B cell (primary cell): ENCODE measurements at regions not wholly inside any gene's neighbourhood (a gene's known extent, or its start where the extent isn't known, plus 50 kb on each side); places are given as distances from the start of the nearest gene placed in this dataset.

ENCODE experiments used
- ATAC-seq: fragments of 200-7000 bp; cut with Tn5 transposase; one replicate; pipeline ENCODE4 v1.10.0; 2021; ENCODE audit warnings: low read depth, mild to moderate bottlenecking, moderate number of reproducible peaks, moderate library complexity
- CTCF ChIA-PET: fragments of 350-600 bp; sonication (Branson Sonifier 250); formaldehyde crosslinking; loops from one replicate; lab custom pipeline; 2021; ENCODE audit warnings: antibody characterized with exemption, inconsistent platforms; lab: Charles Lee
- POLR2A ChIA-PET: fragments of 350-600 bp; sonication (Branson Sonifier 250); formaldehyde crosslinking; loops from one replicate; lab custom pipeline; 2021; ENCODE audit warnings: antibody characterized with exemption; lab: Charles Lee
- DNase-seq: peaks from one replicate; pipeline ENCODE4 v3.0.0; 2013
- H2AFZ ChIP-seq: 2 replicates; pipeline ENCODE4 v1.6.1; 2012; ENCODE audit warnings: mild to moderate bottlenecking, low read depth, low read length; ENCODE audit not compliant: insufficient read depth, poor library complexity, severe bottlenecking
- H3K27ac ChIP-seq, 2 donors: 1 replicate in 1 of 2; 2 replicates in 1 of 2; pipeline ENCODE4 v1.5.1; 2012 to 2013; ENCODE audit warnings: low read length in 2 of 2, mild to moderate bottlenecking in 2 of 2, moderate library complexity in 1 of 2
- H3K27me3 ChIP-seq, 4 experiments: fragments of 200-600 bp in 1 of 4; sonication (generic) in 1 of 4; replicated peaks in 1 of 4; 1 replicate in 2 of 4; 2 replicates in 2 of 4; pipeline versions ENCODE4 v1.6.1 to v1.7.0; 2013 to 2016; ENCODE audit warnings: low read length in 3 of 4, mild to moderate bottlenecking in 2 of 4, mixed read lengths in 1 of 4, moderate library complexity in 1 of 4; ENCODE audit not compliant: insufficient read depth in 4 of 4, control insufficient read depth in 3 of 4; ENCODE audit errors: control extremely low read depth in 1 of 4
- H3K36me3 ChIP-seq, 2 experiments: replicated peaks in 1 of 2; 1 replicate in 1 of 2; 2 replicates in 1 of 2; pipeline versions ENCODE4 v1.6.1 to v1.7.1; 2013; ENCODE audit warnings: low read length in 1 of 2; ENCODE audit not compliant: insufficient read depth in 2 of 2, control insufficient read depth in 1 of 2; ENCODE audit errors: control extremely low read depth in 1 of 2, extremely low read depth in 1 of 2
- H3K4me1 ChIP-seq, 2 donors: fragments of 200-600 bp in 1 of 2; sonication (generic) in 1 of 2; 1 replicate in 1 of 2; 2 replicates in 1 of 2; pipeline versions ENCODE4 v1.5.1 to v1.6.1; 2013 to 2017; ENCODE audit warnings: low read length in 2 of 2; ENCODE audit not compliant: control insufficient read depth in 2 of 2, insufficient read depth in 2 of 2
- H3K4me2 ChIP-seq: replicated peaks from 2 replicates; pipeline ENCODE3; 2012; ENCODE audit warnings: mild to moderate bottlenecking, low read depth, low read length; ENCODE audit not compliant: poor library complexity, severe bottlenecking
- H3K4me3 ChIP-seq, 5 experiments: fragments of 200-600 bp in 1 of 5; sonication (generic) in 1 of 5; 1 replicate in 3 of 5; 2 replicates in 2 of 5; pipeline versions ENCODE4 v1.5.1 to v1.7.0; 2011 to 2016; ENCODE audit warnings: low read length in 4 of 5, mild to moderate bottlenecking in 4 of 5, low read depth in 2 of 5, control low read depth in 1 of 5, moderate library complexity in 1 of 5; ENCODE audit not compliant: insufficient read depth in 1 of 5; ENCODE audit errors: control extremely low read depth in 1 of 5, extremely low read depth in 1 of 5
- H3K79me2 ChIP-seq: fragments of 200-600 bp; sonication (generic); one replicate; pipeline ENCODE4 v1.6.0; 2016; ENCODE audit warnings: low read length; ENCODE audit not compliant: control insufficient read depth, insufficient read depth
- H3K9ac ChIP-seq: fragments of 200-600 bp; sonication (generic); 2 replicates; pipeline ENCODE4 v1.6.1; 2017; ENCODE audit warnings: mild to moderate bottlenecking, low read length, moderate library complexity
- H3K9me3 ChIP-seq, 3 donors: one replicate each; pipeline versions ENCODE4 v1.6.1 to v1.7.1; 2013; ENCODE audit warnings: low read length in 2 of 3; ENCODE audit not compliant: control insufficient read depth in 2 of 3, insufficient read depth in 1 of 3; ENCODE audit errors: control extremely low read depth in 1 of 3
- H4K20me1 ChIP-seq: 2 replicates; pipeline ENCODE4 v1.6.0; 2012; ENCODE audit warnings: mild to moderate bottlenecking, low read length; ENCODE audit not compliant: insufficient read depth, control insufficient read depth, poor library complexity, severe bottlenecking
- H3K27ac Mint-ChIP-seq: one replicate; pipeline ENCODE4 v1.8.0; 2021; ENCODE audit warnings: mixed read lengths
- H3K27me3 Mint-ChIP-seq: one replicate; pipeline ENCODE4 v1.8.0; 2021; ENCODE audit warnings: mixed read lengths
- H3K4me1 Mint-ChIP-seq: one replicate; pipeline ENCODE4 v1.8.0; 2021; ENCODE audit warnings: mixed read lengths
- H3K4me3 Mint-ChIP-seq: one replicate; pipeline ENCODE4 v1.8.0; 2021; ENCODE audit warnings: mixed read lengths
- H3K9me3 Mint-ChIP-seq: one replicate; pipeline ENCODE4 v1.8.0; 2022; ENCODE audit warnings: mixed read lengths; ENCODE audit not compliant: insufficient read depth
- EZH2 ChIP-seq: IDR thresholded peaks from 2 replicates; pipeline ENCODE4 v1.6.1; 2012; ENCODE audit warnings: borderline replicate concordance, low read depth, mild to moderate bottlenecking, moderate library complexity, low read length; ENCODE audit not compliant: insufficient read depth, poor library complexity, severe bottlenecking
- WGBS: methylation state at CpG from one replicate; pipeline ENCODE4 v1.1.5; 2013; ENCODE audit warnings: missing lambda C conversion rate; ENCODE audit not compliant: insufficient coverage; 5-methylcytosine and 5-hydroxymethylcytosine counted together
- intact Hi-C: fragments of 100-400 bp; cut with micrococcal nuclease; formaldehyde crosslinking; loops from one replicate; pipeline ENCODE4 v1.10.0; 2022
- TF ChIP-seq, protein P1 (sequence below): fragments of 200-600 bp; IDR thresholded peaks from one replicate; pipeline ENCODE4 v1.8.0; 2022; ENCODE audit warnings: antibody characterized with exemption, mild to moderate bottlenecking

DNA sequence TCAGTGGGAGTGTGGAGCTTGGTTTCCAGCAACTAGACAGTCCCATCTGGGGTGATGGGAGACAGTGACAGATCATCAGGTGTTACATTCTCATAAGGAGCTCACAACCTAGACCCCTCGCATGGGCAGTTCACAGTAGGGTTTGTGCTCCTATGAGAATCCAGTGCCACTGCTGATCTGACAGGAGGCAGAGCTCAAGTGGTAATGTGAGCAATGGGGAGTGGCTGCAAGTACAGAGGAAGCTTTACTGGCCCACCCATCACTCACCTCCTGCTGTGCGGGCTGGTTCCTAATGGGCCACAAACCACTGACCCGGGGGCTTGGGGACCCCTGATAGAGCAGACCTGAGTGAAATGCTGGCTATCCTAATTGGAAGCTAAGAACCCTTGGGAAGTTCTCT is 242.8 kb downstream of the BAMBI start:
- intact Hi-C loops, result no loop called here
- ChIA-PET POLR2A (no interaction called here), CTCF (interaction anchor here (0.6 kb wide), 1 partner anchor 510 kb away, joined by 3 read pairs; no protein-coding TSS in a partner anchor)
- no peaks in the 10 kb centered on the region for H3K27me3 ChIP-seq
- DNase-seq, result no peak
- no peaks in the 10 kb centered on the region for H4K20me1 ChIP-seq
- H3K27ac ChIP-seq, result no peak overlapping the region
- H3K9me3 ChIP-seq, result peaks cover 0 to 7% (median 0%) of the 10 kb centered on the region in 3 donors
- no peaks in the 10 kb centered on the region for H3K79me2 ChIP-seq
- Mint-ChIP-seq H3K9me3 (no peaks in the 10 kb centered on the region), H3K27ac (no peak overlapping the region), H3K4me1 (no peaks in the 10 kb centered on the region), H3K4me3 (no peak overlapping the region), H3K27me3 (no peaks in the 10 kb centered on the region)
- no peaks in the 10 kb centered on the region for H3K36me3 ChIP-seq
- H2AFZ ChIP-seq, result no peak overlapping the region
- no CpG with 5 or more reads among the region's 3 CpGs for WGBS
- no peak overlapping the region for H3K4me2 ChIP-seq
- no peaks in the 10 kb centered on the region for H3K4me1 ChIP-seq
- TF ChIP-seq, protein P1, sequence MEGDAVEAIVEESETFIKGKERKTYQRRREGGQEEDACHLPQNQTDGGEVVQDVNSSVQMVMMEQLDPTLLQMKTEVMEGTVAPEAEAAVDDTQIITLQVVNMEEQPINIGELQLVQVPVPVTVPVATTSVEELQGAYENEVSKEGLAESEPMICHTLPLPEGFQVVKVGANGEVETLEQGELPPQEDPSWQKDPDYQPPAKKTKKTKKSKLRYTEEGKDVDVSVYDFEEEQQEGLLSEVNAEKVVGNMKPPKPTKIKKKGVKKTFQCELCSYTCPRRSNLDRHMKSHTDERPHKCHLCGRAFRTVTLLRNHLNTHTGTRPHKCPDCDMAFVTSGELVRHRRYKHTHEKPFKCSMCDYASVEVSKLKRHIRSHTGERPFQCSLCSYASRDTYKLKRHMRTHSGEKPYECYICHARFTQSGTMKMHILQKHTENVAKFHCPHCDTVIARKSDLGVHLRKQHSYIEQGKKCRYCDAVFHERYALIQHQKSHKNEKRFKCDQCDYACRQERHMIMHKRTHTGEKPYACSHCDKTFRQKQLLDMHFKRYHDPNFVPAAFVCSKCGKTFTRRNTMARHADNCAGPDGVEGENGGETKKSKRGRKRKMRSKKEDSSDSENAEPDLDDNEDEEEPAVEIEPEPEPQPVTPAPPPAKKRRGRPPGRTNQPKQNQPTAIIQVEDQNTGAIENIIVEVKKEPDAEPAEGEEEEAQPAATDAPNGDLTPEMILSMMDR, result no peak
- no peak for TF ChIP-seq EZH2
- no peak overlapping the region for H3K9ac ChIP-seq
- no peak for ATAC-seq
- no peak overlapping the region for H3K4me3 ChIP-seq

DNA sequence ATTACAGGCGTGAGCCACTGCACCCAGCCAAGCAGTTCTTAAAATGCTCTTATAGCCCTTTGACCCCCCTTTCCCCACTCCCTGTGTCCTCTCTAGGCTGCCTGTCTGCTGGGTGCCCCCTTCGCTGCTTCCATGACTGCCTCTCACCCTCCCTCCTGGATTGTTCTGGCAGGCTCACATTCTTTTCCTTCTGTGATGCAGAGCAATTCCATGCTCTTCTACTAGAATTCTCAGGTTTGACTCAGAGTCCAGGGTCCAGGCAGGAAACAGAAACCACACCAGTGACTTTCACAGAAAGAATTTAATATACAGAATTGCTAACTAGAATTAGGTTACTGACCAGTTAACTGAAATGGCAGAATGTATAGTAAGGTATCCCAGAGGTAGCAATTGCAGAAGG is 244.8 kb downstream of the BAMBI start:
- Histone ChIP-seq H3K27me3 (no peaks in the 10 kb centered on the region), H3K4me3 (no peak overlapping the region), H3K9ac (no peak overlapping the region), H3K36me3 (no peaks in the 10 kb centered on the region), H3K4me2 (no peak overlapping the region), H3K9me3 (peaks cover 0 to 9% (median 0%) of the 10 kb centered on the region in 3 donors), H3K79me2 (no peaks in the 10 kb centered on the region), H3K27ac (no peak overlapping the region), H2AFZ (no peak overlapping the region), H4K20me1 (no peaks in the 10 kb centered on the region), H3K4me1 (no peaks in the 10 kb centered on the region)
- H3K9me3 Mint-ChIP-seq, result no peaks in the 10 kb centered on the region
- H3K27ac Mint-ChIP-seq, result no peak overlapping the region
- DNase-seq (no peak), ATAC-seq (no peak)
- TF ChIP-seq EZH2, result no peak
- TF ChIP-seq, protein P1, result no peak
- H3K27me3 Mint-ChIP-seq, result no peaks in the 10 kb centered on the region
- ChIA-PET POLR2A (no interaction called here), CTCF (no interaction called here)
- WGBS, result 89% methylated on average over 2 of the region's 2 CpGs
- intact Hi-C loops, result no loop called here
- H3K4me3 Mint-ChIP-seq, result no peak overlapping the region
- H3K4me1 Mint-ChIP-seq, result no peaks in the 10 kb centered on the region
